Bronchial epithelial cell (primary cell): ENCODE measurements at regions not wholly inside any gene's neighbourhood (a gene's known extent, or its start where the extent isn't known, plus 50 kb on each side); places are given as distances from the start of the nearest gene placed in this dataset.

Source experiments
- DNase-seq: peaks from one replicate; pipeline ENCODE4 v3.0.0-alpha.2; 2010; ENCODE audit warnings: low read depth
- FAIRE-seq: peaks from 2 replicates; lab custom pipeline; 2011; peaks lifted over from hg19 to GRCh38; lab: Jason Lieb, UNC
- H3K27me3 ChIP-seq: 2 replicates; pipeline ENCODE4 v1.5.1; 2011; ENCODE audit warnings: low read length; ENCODE audit not compliant: control insufficient read depth, insufficient read depth
- H3K36me3 ChIP-seq: 2 replicates; pipeline ENCODE4 v1.5.1; 2011; ENCODE audit warnings: low read length; ENCODE audit not compliant: control insufficient read depth, insufficient read depth
- H3K4me3 ChIP-seq: 2 replicates; pipeline ENCODE4 v1.5.1; 2011; ENCODE audit warnings: mild to moderate bottlenecking, low read depth, low read length, control low read depth
- CTCF ChIP-seq: IDR thresholded peaks from 2 replicates; pipeline ENCODE4 v1.5.1; 2011; ENCODE audit warnings: mild to moderate bottlenecking, moderate library complexity, low read length, control low read depth, inconsistent platforms; ENCODE audit not compliant: insufficient read depth, severe bottlenecking

- H3K4me3 ChIP-seq = no peak overlapping the region
- no peak for TF ChIP-seq CTCF
- DNase-seq = no peak
- no peak for FAIRE-seq
- no peaks in the 10 kb centered on the region for H3K27me3 ChIP-seq
- no peaks in the 10 kb centered on the region for H3K36me3 ChIP-seq
Measured at GRCh38 chr15:39482459-39482858, 98.4 kb upstream of the THBS1 start.

- DNase-seq = peak; percentile 27
- TF ChIP-seq CTCF = no peak
- H3K36me3 ChIP-seq = no peaks in the 10 kb centered on the region
- no peak overlapping the region for H3K4me3 ChIP-seq
- no peaks in the 10 kb centered on the region for H3K27me3 ChIP-seq
- FAIRE-seq = no peak
Measured at GRCh38 chr15:39486621-39487457, 94.0 kb upstream of the THBS1 start.

DNA sequence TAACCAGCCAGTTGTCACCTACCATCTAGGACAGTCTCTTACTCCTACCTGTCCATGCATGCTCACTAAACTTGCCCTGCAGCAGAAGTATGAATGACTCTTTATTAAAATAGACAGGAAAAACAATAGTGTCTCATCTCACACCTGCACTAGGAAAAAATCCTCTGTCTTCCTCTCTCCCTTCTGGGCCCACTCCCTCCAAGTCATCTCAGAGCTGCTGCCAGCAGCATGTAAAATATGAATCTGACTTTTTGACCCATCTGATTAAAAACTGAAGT is 93.5 kb upstream of the THBS1 start:
- no peaks in the 10 kb centered on the region for H3K36me3 ChIP-seq
- no peak for FAIRE-seq
- no peak overlapping the region for H3K4me3 ChIP-seq
- no peaks in the 10 kb centered on the region for H3K27me3 ChIP-seq
- no peak for TF ChIP-seq CTCF
- DNase-seq = peak; percentile 48

DNA sequence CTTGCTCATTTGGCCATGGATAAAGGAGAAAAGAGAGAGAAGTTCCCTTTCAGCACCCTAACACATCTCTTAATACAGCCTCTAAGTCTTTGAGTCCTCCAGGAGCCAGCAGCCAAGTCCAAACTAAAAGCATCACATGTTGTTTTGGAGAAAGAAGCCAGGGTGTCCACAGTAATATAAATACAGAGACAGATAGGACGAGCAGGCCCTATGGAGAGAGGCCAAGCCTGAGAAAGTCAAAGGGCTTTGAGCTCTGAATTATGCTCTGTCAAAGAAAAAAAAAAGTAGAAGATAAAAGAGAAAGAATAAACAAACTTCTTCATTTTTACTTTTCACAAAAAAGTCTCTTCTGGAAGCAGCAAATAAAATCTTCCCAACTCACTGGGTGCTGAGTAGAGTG is 92.4 kb upstream of the THBS1 start:
- FAIRE-seq (no peak), DNase-seq (no peak)
- TF ChIP-seq CTCF = no peak
- Histone ChIP-seq H3K4me3 (no peak overlapping the region), H3K27me3 (no peaks in the 10 kb centered on the region), H3K36me3 (no peaks in the 10 kb centered on the region)

- no peak overlapping the region for H3K4me3 ChIP-seq
- no peaks in the 10 kb centered on the region for H3K27me3 ChIP-seq
- H3K36me3 ChIP-seq = no peaks in the 10 kb centered on the region
- DNase-seq (no peak), FAIRE-seq (no peak)
- no peak for TF ChIP-seq CTCF
Measured at GRCh38 chr15:39488961-39489360, 91.9 kb upstream of the THBS1 start.
